Nephron progenitor cell (in vitro differentiated cells): ENCODE measurements at regions not wholly inside any gene's neighbourhood (a gene's known extent, or its start where the extent isn't known, plus 50 kb on each side); places are given as distances from the start of the nearest gene placed in this dataset.

Experiments
- DNase-seq: peaks from one replicate; pipeline ENCODE4 v3.0.0; 2021
- H3K27ac Mint-ChIP-seq: 2 replicates; pipeline ENCODE4 v1.8.0; 2021; ENCODE audit warnings: mild to moderate bottlenecking, moderate library complexity, mixed read lengths
- H3K27me3 Mint-ChIP-seq: 2 replicates; pipeline ENCODE4 v1.8.0; 2021; ENCODE audit warnings: mild to moderate bottlenecking, low read depth, mixed read lengths; ENCODE audit not compliant: poor library complexity
- H3K36me3 Mint-ChIP-seq: 2 replicates; pipeline ENCODE4 v1.8.0; 2021; ENCODE audit warnings: low read depth, mixed read lengths
- H3K4me1 Mint-ChIP-seq: 2 replicates; pipeline ENCODE4 v1.8.0; 2021; ENCODE audit warnings: mixed read lengths
- H3K4me3 Mint-ChIP-seq: 2 replicates; pipeline ENCODE4 v1.8.0; 2021; ENCODE audit warnings: mild to moderate bottlenecking, moderate library complexity, mixed read lengths
- H3K9me3 Mint-ChIP-seq: 2 replicates; pipeline ENCODE4 v1.8.0; 2021; ENCODE audit warnings: mild to moderate bottlenecking, moderate library complexity, mixed read lengths
- CTCF ChIP-seq: fragments of 200-600 bp; sonication (generic); IDR thresholded peaks from 2 replicates; pipeline ENCODE4 v1.5.0; 2021; ENCODE audit warnings: antibody characterized with exemption

- H3K36me3 Mint-ChIP-seq: no peaks in the 10 kb centered on the region
- H3K9me3 Mint-ChIP-seq: no peaks in the 10 kb centered on the region
- DNase-seq: no peak
- no peak for TF ChIP-seq CTCF
- H3K4me1 Mint-ChIP-seq: peaks cover 53% of the 10 kb centered on the region
- H3K4me3 Mint-ChIP-seq: no peak overlapping the region
- no peaks in the 10 kb centered on the region for H3K27me3 Mint-ChIP-seq
- H3K27ac Mint-ChIP-seq: no peak overlapping the region
These were observed 256.5 kb upstream of the ZNF608 start for GRCh38 chr5:125002727-125003598.

DNA sequence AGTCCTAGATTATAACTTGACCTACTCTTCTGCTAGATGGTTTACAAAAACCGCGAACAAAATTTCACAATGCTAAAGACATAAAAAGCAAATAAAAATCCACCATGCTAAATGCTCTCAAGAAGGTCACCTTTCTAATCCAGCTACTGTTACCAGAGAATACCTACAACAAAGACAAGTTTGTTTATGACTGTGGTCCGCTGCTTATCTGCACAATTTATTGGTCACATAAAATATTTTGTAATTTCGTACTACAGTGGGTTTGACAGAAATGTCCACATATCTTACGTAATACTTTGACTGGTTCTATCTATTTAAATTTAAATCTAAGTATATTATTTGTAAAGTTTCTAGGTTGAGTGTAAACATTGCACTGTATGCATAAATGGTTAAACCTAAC lies 257.6 kb upstream of the ZNF608 start:
- H3K27me3 Mint-ChIP-seq: no peaks in the 10 kb centered on the region
- DNase-seq: no peak
- H3K4me1 Mint-ChIP-seq: peaks cover 49% of the 10 kb centered on the region
- no peaks in the 10 kb centered on the region for H3K9me3 Mint-ChIP-seq
- H3K27ac Mint-ChIP-seq: no peak overlapping the region
- H3K4me3 Mint-ChIP-seq: no peak overlapping the region
- no peak for TF ChIP-seq CTCF
- no peaks in the 10 kb centered on the region for H3K36me3 Mint-ChIP-seq

DNA sequence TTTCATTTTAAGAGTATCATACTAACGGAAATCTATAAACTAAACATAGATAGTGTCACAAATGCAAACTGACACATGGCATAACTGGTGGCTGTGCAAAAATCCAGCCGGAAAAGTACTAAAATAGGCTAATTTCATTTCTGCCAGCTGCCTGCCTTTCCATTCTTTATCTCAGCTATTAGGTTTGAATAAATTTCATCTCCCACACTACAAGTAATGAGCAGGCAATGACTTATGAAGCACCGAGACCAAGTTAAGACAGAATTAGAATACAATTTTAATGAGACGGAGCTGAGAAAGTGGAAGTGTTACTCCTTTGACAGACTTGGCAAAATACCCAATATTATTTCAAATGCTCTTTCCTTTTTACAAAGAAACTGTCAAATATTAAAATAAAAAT lies 258.8 kb upstream of the ZNF608 start:
- H3K4me1 Mint-ChIP-seq: peaks cover 58% of the 10 kb centered on the region
- H3K27me3 Mint-ChIP-seq: no peaks in the 10 kb centered on the region
- no peaks in the 10 kb centered on the region for H3K9me3 Mint-ChIP-seq
- no peak for TF ChIP-seq CTCF
- DNase-seq: no peak
- no peaks in the 10 kb centered on the region for H3K36me3 Mint-ChIP-seq
- no peak overlapping the region for H3K27ac Mint-ChIP-seq
- H3K4me3 Mint-ChIP-seq: no peak overlapping the region

- TF ChIP-seq CTCF: no peak
- peaks cover 59% of the 10 kb centered on the region for H3K4me1 Mint-ChIP-seq
- peak; percentile 10 for DNase-seq
- peak overlapping the region; percentile 4 for H3K27ac Mint-ChIP-seq
- H3K9me3 Mint-ChIP-seq: no peaks in the 10 kb centered on the region
- H3K36me3 Mint-ChIP-seq: no peaks in the 10 kb centered on the region
- peak overlapping the region; percentile 4 for H3K4me3 Mint-ChIP-seq
- H3K27me3 Mint-ChIP-seq: no peaks in the 10 kb centered on the region
These were observed 259.7 kb upstream of the ZNF608 start for GRCh38 chr5:125006011-125006685.

DNA sequence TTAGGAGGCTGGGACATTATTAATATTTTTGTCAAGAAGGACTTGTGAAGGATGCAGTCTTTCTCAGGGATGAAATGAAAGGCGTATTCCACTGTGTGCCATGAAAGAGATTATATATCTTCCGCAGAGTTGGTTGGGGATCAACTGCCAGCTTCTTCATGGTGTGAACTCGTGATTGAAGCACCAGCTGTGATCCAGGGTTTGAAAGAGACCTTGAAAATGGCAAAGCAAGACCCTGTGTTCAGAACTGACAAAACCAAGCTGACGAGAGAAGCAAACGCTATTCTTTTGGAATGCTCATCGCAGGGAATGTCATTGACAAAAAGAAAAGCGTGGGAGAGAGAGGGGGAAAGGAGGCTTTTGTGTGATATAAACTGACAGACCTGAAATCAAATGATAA lies 263.9 kb upstream of the ZNF608 start:
- Mint-ChIP-seq H3K4me3 (peak overlapping the region; percentile 21), H3K4me1 (peaks cover 81% of the 10 kb centered on the region), H3K27me3 (no peaks in the 10 kb centered on the region), H3K36me3 (no peaks in the 10 kb centered on the region), H3K27ac (peak overlapping the region; percentile 87), H3K9me3 (no peaks in the 10 kb centered on the region)
- no peak for TF ChIP-seq CTCF
- no peak for DNase-seq
